GM03348 (cell line): ENCODE measurements at regions not wholly inside any gene's neighbourhood (a gene's known extent, or its start where the extent isn't known, plus 50 kb on each side); places are given as distances from the start of the nearest gene placed in this dataset.
"Not testable (repeated sequence)": the region's sequence is repeated elsewhere in the genome, so short reads cannot be mapped to it uniquely, and the experiment has no call there.

Experiments
- DNase-seq: peaks from one replicate; pipeline ENCODE4 v3.0.0; 2012; ENCODE audit warnings: low spot score

DNA sequence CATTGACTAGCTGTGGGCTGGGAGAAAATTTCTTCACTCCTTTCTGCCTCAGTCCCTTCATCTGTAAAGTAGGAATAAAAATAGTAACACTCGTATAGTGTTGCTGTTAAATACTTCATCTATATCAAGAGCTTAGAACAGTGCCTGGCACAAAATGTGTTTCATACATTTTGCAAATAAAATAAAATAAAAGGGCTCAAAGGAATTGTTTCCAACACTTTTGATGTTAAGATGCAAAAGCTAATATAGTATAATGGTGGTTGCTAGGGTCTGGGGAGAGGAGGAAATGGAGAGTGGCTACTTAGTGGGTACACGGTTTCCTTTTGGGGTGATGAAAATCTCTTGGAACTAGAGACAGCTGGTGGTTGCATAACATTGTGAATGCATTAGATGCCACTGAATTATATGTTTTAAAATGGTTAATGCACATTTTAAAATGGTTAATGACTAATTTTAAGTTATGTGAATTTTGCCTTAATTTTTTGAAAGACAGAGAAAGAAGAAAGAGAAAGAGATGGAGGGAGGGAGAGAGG is 542.1 kb upstream of the ID2 start:
- no peak for DNase-seq

- no peak for DNase-seq
Observed at GRCh38 chr2:8141079-8141707, 540.7 kb upstream of the ID2 start.

GRCh38 chr2:8141780-8142179 is 540.1 kb upstream of the ID2 start:
- DNase-seq: no peak

DNA sequence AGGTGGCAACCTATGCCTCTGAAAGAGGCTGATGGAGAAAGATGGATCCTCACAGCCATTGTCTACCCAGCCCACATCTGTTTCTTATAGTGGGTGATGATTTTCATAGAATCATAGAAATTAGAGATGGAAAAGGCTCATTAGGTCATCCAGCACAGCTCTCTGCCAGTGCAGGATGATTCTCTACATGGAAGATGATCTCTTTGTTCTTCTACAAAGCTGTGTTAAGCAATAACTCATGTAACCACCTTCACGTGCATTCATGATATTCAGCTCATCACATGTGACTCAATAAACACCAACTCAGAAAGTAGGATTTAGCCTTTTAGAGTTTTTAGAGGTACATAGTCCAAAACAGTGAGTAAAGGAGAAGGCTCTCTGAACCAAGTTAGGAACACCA is 539.4 kb upstream of the ID2 start:
- DNase-seq: no peak

- no peak for DNase-seq
Observed at GRCh38 chr2:8144131-8144631, 537.7 kb upstream of the ID2 start.

GRCh38 chr2:8144785-8145184 is 537.1 kb upstream of the ID2 start:
- DNase-seq: peak; percentile 58

GRCh38 chr2:8145375-8145774 is 536.5 kb upstream of the ID2 start:
- DNase-seq: not testable (repeated sequence)

DNA sequence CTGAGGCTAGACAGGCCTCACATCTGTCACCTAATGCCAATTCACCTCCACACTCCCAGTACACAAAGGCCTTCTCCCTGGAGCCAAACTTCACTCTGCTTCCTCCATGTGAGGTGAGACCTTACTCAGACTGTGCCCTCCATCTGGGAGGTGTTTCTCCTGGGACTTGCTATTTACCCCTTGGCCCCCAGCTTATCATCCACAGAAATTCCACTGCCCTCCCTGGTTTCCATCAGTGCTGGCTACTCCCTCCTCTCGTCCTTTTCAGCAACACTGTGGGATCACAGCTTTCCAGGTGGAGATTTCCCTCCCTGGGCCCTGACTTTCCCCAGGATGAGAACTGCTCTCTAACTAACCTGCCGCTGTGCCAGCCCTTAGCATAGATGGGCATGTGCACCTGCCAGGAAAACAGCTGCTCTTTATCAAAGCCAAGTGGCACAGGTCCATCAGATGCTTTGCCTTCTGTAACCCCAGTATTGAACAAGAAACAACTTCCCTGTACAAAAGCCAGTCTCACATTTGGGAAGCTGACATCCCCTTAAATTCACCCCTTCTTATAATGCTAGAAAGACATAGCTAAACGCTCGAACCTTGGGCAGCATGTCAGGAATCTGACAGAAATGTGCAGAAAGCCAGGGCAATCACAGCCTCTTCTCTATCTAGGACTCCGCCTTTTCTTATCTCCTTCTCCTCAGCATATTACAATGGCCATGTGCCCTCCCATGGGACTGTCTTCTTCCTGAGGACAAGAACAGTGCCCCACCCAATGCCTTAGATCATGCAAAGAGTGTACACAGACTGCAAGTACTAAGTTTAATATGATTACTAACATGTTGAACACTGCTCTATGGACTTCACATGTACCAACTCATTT is 535.5 kb upstream of the ID2 start:
- no peak for DNase-seq

- peak; percentile 77 for DNase-seq
Observed at GRCh38 chr2:8148260-8149006, 533.4 kb upstream of the ID2 start.

DNA sequence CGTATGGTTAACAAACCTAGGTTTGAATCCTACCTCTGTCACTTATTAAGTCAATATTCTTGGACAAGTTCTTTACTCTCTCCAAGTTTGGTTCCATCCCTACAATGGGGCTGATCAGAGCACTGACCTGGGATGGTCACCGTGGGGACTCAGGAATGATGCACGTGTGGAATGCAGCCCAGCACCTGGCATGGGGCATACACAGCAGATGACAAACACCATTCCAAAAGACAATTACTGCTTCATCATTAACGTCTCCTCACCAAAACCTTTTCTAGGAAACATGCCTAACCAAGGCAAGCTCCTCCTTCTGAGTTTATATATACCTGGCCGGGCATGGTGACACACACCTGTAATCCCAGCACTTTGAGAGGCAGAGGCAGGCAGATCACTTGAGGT is 532.9 kb upstream of the ID2 start:
- DNase-seq: no peak

DNA sequence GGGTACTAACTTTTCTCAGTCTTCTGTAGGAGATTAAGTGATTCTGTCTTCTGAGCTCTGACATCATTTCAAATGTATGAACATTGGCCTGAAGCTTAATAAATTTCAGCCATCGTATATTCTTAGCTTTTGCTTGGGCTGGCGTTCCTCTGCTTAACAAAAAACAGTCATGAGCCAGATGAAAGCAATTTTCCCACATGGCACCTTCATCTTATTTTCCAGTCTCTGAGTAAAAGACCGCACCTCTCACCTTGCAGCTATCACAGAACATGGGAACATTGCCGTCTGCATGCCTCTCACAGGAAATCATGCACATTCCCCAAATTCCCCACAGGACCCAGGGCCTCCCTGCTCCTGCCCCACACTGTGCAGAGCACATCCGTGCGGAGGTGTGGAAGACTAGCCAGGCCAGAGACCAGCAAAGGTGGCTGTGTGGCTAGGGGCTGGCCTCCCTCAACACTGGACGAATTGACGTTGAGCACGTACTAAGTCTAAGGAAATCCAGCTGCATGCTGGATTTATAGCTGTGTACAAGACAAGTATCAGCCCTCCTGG is 531.8 kb upstream of the ID2 start:
- DNase-seq: peak; percentile 44

GRCh38 chr2:8151888-8152287 is 530.0 kb upstream of the ID2 start:
- DNase-seq: no peak

GRCh38 chr2:8152392-8153257 is 529.2 kb upstream of the ID2 start:
- DNase-seq: no peak

DNA sequence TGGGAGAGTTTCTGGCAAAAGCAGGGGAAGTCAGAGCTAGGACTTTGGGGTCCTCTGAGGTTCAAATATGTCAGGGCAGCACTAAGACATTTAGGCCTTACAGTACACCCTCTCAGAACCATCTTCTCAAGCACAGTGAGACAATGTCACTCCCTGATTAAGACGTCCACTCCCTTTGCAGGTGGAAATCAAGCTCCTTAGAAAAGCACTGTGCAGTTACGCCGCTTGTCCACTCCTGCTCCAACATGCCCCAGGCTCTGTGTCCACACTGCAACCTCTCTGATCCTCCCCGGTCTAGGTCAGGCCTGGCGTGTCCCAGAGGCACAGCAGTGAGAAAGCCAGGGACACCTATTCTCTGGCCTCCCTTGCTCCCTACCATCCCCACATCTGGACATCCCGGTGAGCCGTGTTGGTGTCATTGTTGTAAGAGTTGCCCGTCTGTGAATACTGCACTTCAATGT is 528.6 kb upstream of the ID2 start:
- no peak for DNase-seq

DNA sequence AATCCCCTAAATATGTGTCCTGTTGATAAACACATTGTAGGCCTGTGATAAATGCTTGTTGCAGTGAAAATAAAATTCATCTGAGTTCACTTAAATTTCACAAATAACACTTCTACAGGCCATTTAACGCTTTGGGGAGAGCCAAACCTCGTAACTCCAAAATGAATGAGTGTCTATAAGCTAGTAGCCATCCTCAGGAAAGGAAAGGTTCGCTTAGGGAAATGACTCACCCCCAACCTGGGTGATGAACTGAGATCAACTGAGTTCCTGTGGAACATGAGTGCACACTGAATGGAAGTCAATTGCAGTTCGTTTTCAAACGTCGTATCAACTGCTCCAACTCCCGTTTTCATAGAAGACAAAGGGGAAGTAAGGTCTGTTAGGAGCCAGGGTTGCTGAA is 527.6 kb upstream of the ID2 start:
- DNase-seq: no peak

DNA sequence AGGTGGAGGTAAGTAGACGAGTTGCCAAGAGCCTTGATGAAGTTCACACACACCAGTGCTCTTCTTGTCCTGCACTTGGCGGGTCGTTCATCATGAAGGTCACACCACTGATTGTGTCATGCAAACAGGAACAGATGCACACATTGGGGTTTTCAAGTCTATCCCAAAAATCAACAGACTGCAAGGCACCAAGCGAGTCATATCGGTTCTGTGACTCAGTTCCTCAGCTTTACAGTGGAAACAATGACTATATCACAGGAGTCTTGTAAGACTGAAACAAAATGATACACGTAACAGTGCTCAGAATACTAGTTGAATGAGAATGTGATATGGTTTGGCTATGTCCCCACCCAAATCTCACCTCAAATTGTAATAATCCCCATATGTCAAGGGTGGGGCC is 526.9 kb upstream of the ID2 start:
- no peak for DNase-seq

DNA sequence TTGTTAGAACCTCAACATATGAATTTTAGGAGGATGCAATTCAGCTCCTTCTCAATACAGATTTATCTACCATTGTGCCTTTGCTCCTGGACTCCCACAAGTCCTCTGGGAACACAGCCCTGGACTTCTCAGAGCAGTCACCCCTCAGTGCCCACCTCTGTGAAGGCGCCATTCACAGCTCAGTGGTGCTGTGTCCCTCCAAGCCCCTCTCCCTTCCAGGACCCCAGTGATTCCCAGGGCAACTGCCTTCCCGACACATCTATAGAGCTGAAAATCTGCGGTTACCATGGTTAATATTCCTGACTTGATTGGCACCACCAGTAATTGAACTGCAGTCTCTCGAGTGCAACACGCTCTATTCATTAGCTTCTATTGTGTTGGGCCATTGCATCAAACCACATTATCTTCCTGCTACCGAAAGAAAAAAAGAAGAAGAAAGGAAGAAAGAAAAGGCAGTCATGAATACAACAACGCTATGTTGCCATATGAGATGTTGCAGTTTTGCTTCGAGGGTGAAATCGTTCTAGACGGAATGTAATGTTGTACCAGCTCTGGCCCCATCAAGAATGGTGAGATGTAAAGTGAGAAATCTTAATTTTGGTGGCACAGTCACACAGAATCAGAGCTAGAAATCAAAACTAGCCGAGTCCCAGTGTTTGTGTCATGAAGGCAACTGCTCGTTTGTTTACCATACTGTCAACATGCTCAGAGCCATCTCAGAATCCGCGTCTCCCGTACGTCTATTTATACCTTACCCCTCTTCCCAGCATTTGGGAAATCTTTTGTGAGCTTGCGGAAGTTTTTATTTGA is 524.0 kb upstream of the ID2 start:
- no peak for DNase-seq

- no peak for DNase-seq
Observed at GRCh38 chr2:8158711-8159110, 523.1 kb upstream of the ID2 start.

GRCh38 chr2:8159211-8159965 is 522.5 kb upstream of the ID2 start:
- DNase-seq: no peak
